GM23338 (cell line): ENCODE measurements at regions not wholly inside any gene's neighbourhood (a gene's known extent, or its start where the extent isn't known, plus 50 kb on each side); places are given as distances from the start of the nearest gene placed in this dataset.

Source experiments
- CTCF ChIP-seq, 2 experiments: fragments of 200-600 bp in 1 of 2; sonication (generic) in 1 of 2; conservative IDR thresholded peaks; 2 replicates each; pipeline versions ENCODE4 v1.5.1 to v1.6.1; 2016 to 2017; ENCODE audit warnings: antibody characterized with exemption in 2 of 2, low read depth in 2 of 2, mild to moderate bottlenecking in 2 of 2, moderate library complexity in 1 of 2
- EZH2 ChIP-seq: fragments of 200-600 bp; sonication (generic); IDR thresholded peaks from one replicate; pipeline ENCODE4 v1.8.0; 2017; ENCODE audit warnings: antibody characterized with exemption, mild to moderate bottlenecking, low read depth; ENCODE audit not compliant: unreplicated experiment
- POLR2AphosphoS5 ChIP-seq: IDR thresholded peaks from 2 replicates; pipeline ENCODE4 v1.6.1; 2016; ENCODE audit warnings: antibody characterized with exemption, low read depth

DNA sequence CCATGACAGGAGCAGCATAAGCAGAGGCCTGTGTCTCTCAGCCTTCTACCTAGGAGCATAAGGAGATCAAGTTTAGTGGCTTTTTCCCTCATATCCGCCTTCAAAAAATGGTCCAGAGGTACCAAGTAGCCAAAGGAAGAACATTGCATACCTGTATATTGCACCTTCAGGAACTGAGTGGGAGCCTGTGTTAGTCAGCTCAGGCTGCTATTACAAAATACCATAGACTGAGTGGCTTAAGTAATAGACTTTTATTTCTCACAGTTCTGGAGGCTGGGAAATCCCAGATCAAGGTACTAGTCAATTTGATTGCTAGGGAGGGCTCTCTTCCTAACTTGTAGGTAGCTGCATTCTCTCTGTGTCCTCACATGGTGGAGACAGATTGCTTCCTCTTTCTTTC, 597.4 kb upstream of the PTGER4 start:
- TF ChIP-seq POLR2AphosphoS5 (no peak), EZH2 (no peak), CTCF (conservative IDR thresholded peaks at IDR 0.05; ENCODE audit: low read depth in 2 of 2) (no peak)
